ENCODE measurements at regions not wholly inside any gene's neighbourhood (a gene's known extent, or its start where the extent isn't known, plus 50 kb on each side); places are given as distances from the start of the nearest gene placed in this dataset.

DNA sequence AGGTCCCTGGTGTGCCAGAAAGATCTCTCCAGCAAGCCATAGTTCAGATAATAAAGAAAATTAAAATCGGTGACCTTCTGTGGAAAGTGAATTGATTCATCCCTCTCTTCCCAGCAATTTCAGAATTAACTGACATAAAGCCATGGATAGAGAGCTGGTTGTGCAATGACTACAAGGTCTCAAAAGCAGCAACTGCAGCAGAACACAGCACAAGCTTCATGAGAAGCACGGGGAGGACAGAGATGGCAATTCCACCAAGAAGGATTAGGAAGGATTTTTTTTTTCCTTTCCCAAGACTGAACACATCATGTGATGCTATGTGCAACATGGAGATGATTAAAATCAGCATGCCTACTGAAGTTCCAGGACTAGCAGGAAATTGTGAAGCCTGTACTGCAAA, 154.9 kb upstream of the PLEKHG7 start:
- no TSS peak for BruUV-seq (replicated peaks)
- Histone ChIP-seq H3F3A (ENCODE audit: insufficient read depth, low read depth) (peaks cover 27% of the 10 kb centered on the region), H4K20me1 (ENCODE audit: insufficient read depth) (no peaks in the 10 kb centered on the region), H3K4me3 (no peak overlapping the region), H3K79me2 (ENCODE audit: low read depth) (no peaks in the 10 kb centered on the region), H3K27ac (no peak overlapping the region), H3K9me2 (ENCODE audit: insufficient read depth) (no peaks in the 10 kb centered on the region), H2AFZ (no peak overlapping the region), H3K4me1 (replicated peaks; ENCODE audit: insufficient read depth) (peaks cover 36% of the 10 kb centered on the region), H3K27me3 (ENCODE audit: insufficient read depth, low read depth) (no peaks in the 10 kb centered on the region), H3K9me3 (ENCODE audit: insufficient read depth, low read depth) (no peaks in the 10 kb centered on the region), H3K4me2 (no peak overlapping the region), H3K36me3 (ENCODE audit: low read depth) (no peaks in the 10 kb centered on the region)
- POLR2A ChIA-PET (ENCODE audit: unreplicated experiment): no interaction called here
- no peak for TF ChIP-seq EZH2 (IDR thresholded peaks at IDR 0.05; ENCODE audit: low read depth)
- no peak for TF ChIP-seq CTCF (conservative IDR thresholded peaks at IDR 0.05)
- intact Hi-C loops (cut with micrococcal nuclease; ENCODE audit: unreplicated experiment): no loop called here
- CTCF ChIA-PET: interaction anchor here (0.7 kb wide), 1 partner anchor 414 kb away, joined by 5 read pairs; no protein-coding TSS in a partner anchor
- DNase-seq: no peak

DNA sequence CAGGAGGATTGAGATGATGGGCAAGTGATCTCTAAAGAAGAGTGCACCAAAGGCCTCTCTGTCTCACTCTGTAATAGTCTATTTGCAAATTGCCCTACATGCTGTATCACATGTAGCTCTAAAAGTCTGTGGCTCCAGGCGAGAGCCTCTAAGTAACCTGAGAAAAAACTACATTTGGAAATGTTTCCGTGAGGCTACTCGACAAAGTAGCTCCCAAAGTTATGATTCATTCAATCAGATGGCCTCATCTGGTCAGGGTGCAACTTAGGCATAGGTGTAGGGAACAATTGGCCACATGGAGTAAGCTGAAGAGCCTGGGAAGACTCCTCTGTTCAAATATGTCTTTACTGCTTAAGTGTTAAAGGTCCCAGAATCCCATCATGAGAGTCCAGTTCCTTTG, 155.4 kb upstream of the PLEKHG7 start:
- CTCF ChIA-PET: interaction anchor here (0.7 kb wide), 1 partner anchor 413 kb away, joined by 5 read pairs; no protein-coding TSS in a partner anchor
- Histone ChIP-seq H3K4me3 (no peak overlapping the region), H3K9me2 (ENCODE audit: insufficient read depth) (no peaks in the 10 kb centered on the region), H3K4me1 (replicated peaks; ENCODE audit: insufficient read depth) (peaks cover 36% of the 10 kb centered on the region), H3K36me3 (ENCODE audit: low read depth) (no peaks in the 10 kb centered on the region), H3F3A (ENCODE audit: insufficient read depth, low read depth) (peaks cover 26% of the 10 kb centered on the region), H2AFZ (no peak overlapping the region), H3K9me3 (ENCODE audit: insufficient read depth, low read depth) (no peaks in the 10 kb centered on the region), H3K79me2 (ENCODE audit: low read depth) (no peaks in the 10 kb centered on the region), H3K27me3 (ENCODE audit: insufficient read depth, low read depth) (no peaks in the 10 kb centered on the region), H3K27ac (no peak overlapping the region), H3K4me2 (no peak overlapping the region), H4K20me1 (ENCODE audit: insufficient read depth) (no peaks in the 10 kb centered on the region)
- intact Hi-C loops (cut with micrococcal nuclease; ENCODE audit: unreplicated experiment): no loop called here
- POLR2A ChIA-PET (ENCODE audit: unreplicated experiment): no interaction called here
- TF ChIP-seq CTCF (conservative IDR thresholded peaks at IDR 0.05): no peak
- TF ChIP-seq EZH2 (IDR thresholded peaks at IDR 0.05; ENCODE audit: low read depth): no peak
- BruUV-seq (replicated peaks): no TSS peak
- no peak for DNase-seq

GRCh38 chr12:92546635-92547348, 156.0 kb upstream of the PLEKHG7 start:
- H3K4me3 ChIP-seq: no peak overlapping the region
- POLR2A ChIA-PET (ENCODE audit: unreplicated experiment): no interaction called here
- no peaks in the 10 kb centered on the region for H3K9me2 ChIP-seq (ENCODE audit: insufficient read depth)
- H2AFZ ChIP-seq: no peak overlapping the region
- no peaks in the 10 kb centered on the region for H3K36me3 ChIP-seq (ENCODE audit: low read depth)
- H4K20me1 ChIP-seq (ENCODE audit: insufficient read depth): no peaks in the 10 kb centered on the region
- no TSS peak for BruUV-seq (replicated peaks)
- no peaks in the 10 kb centered on the region for H3K79me2 ChIP-seq (ENCODE audit: low read depth)
- no peak overlapping the region for H3K27ac ChIP-seq
- intact Hi-C loops (cut with micrococcal nuclease; ENCODE audit: unreplicated experiment): no loop called here
- peaks cover 35% of the 10 kb centered on the region for H3K4me1 ChIP-seq (replicated peaks; ENCODE audit: insufficient read depth)
- no peaks in the 10 kb centered on the region for H3K9me3 ChIP-seq (ENCODE audit: insufficient read depth, low read depth)
- no peak overlapping the region for H3K4me2 ChIP-seq
- CTCF ChIA-PET: no interaction called here
- no peak for DNase-seq
- TF ChIP-seq CTCF (conservative IDR thresholded peaks at IDR 0.05): no peak
- no peak for TF ChIP-seq EZH2 (IDR thresholded peaks at IDR 0.05; ENCODE audit: low read depth)
- peaks cover 23% of the 10 kb centered on the region for H3F3A ChIP-seq (ENCODE audit: insufficient read depth, low read depth)
- H3K27me3 ChIP-seq (ENCODE audit: insufficient read depth, low read depth): no peaks in the 10 kb centered on the region
